GM19240 (cell line): ENCODE measurements at regions not wholly inside any gene's neighbourhood (a gene's known extent, or its start where the extent isn't known, plus 50 kb on each side); places are given as distances from the start of the nearest gene placed in this dataset.
A peak's percentile ranks its signal among the peaks of the same experiment; 100 is the strongest.
"Not testable (repeated sequence)": the region's sequence is repeated elsewhere in the genome, so short reads cannot be mapped to it uniquely, and the experiment has no call there.

Experiments used
- DNase-seq: peaks from one replicate; pipeline ENCODE4 v3.0.0; 2011; ENCODE audit warnings: low spot score; ENCODE audit not compliant: insufficient read length

- no peak for DNase-seq
Observed at GRCh38 chr3:127070776-127071175, 87.9 kb downstream of the PLXNA1 start.

- no peak for DNase-seq
Observed at GRCh38 chr3:127071597-127072001, 88.7 kb downstream of the PLXNA1 start.

DNA sequence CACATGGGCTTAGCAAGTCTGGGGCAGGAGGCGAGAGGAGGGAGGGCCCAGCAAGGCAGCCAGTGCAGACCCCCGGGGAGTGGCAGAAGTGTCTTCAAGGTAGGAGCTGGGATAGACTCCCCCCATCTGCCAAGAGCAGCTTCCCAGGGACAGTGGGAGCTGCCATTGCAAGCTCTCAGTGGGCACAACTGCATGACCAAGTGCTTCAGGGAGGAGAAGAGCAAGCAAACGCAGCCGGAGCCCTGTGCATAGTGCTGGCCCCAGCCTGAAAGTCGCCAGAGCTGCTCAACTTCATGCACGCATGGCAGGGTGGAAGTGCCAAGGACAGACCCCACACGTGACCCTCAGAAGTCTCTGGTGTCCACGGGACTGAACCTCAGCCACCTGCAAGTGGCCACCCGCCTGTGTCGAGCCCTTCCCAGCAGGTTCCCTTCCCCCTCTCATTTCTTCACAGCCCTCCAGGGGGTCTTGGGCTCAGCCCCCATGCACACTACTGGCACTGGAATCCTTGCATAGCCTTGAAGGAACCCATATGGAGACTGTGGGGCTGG is 89.4 kb downstream of the PLXNA1 start:
- DNase-seq: no peak

- DNase-seq: no peak
Observed at GRCh38 chr3:127072971-127073783, 90.3 kb downstream of the PLXNA1 start.

GRCh38 chr3:127073941-127074820 is 91.3 kb downstream of the PLXNA1 start:
- no peak for DNase-seq

- peak; percentile 26 for DNase-seq
Observed at GRCh38 chr3:127074900-127075360, 92.0 kb downstream of the PLXNA1 start.

GRCh38 chr3:127076166-127076992 is 93.5 kb downstream of the PLXNA1 start:
- not testable (repeated sequence) for DNase-seq

GRCh38 chr3:127077068-127077467 is 94.2 kb downstream of the PLXNA1 start:
- DNase-seq: no peak

DNA sequence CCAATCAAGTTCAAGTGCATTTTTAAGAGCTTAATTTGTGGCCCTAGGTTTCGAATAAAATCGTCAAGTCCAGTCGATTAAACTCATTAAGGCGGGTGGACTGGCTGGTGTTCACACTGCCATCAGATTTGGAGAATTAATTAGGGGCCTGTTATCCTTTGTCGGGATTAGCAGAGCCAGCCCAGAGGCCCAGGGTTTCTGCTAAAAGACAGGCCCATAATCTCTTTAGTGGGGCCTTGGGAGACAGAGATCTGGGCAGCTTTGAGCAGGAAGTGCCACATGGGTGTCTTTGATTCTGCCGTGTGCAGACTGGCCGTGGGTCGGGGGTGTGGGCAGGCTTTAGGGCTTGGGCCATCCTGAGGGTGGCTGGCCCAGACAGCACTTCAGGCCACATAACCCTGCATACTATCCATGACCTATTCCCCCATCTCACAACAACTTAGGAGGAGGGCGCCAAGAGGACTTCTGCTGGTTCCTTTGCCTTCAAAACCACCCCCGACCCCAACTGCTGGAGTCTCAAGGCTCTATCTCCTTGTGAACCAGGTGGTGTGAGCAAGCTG is 94.7 kb downstream of the PLXNA1 start:
- no peak for DNase-seq

DNA sequence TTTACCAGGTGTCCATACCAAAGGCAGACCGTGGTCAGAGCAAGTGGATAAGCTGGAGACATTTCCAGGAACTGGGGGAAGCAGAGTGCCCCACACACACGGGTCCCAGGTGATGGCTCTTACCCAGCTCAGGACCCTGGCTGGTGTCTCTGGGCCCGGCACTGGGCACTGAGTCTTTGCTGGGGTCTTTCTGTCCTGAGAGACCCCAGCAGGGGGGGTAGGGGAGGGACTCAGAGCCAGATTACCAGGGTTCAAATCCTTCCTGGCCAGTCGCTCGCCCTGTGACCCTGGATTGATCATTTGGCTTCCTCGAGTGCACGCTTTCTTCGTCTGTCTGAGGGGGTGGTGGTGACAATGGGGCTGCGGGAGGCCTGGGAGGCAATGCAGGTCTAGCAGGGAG is 95.7 kb downstream of the PLXNA1 start:
- no peak for DNase-seq

GRCh38 chr3:127079211-127079610 is 96.3 kb downstream of the PLXNA1 start:
- DNase-seq: no peak

GRCh38 chr3:127081001-127081720 is 98.2 kb downstream of the PLXNA1 start:
- DNase-seq: no peak

GRCh38 chr3:127082066-127082465 is 99.2 kb downstream of the PLXNA1 start:
- no peak for DNase-seq

DNA sequence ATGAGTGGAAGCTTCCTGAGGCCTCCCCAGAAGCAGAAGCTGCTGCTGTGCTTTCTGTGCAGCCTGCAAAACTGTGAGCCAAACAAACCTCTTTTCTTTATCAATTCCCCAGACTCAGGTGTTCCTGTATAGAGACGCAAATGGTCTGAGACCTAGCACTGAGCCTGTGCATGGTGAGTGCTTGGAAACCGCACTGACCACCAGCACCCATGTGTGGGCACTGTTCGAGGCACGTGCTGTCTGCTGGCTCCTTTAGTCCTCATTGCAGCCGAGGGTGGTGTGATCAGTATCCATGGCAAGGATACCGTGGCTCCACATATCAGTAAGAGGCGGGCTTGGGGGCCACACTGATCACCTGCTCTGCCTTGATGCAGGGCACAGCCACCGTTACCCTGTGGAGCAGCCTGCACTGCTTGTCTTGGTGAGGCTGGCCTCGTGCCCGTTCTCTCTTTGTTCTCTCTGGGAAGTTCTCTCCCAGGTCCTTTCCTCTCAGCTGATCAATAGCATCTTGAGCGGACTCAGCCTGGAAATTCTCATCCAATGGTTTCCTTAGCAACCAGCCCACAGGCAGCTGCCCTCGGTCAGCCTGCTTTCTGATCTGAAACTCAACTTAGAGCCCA is 101.0 kb downstream of the PLXNA1 start:
- no peak for DNase-seq

DNA sequence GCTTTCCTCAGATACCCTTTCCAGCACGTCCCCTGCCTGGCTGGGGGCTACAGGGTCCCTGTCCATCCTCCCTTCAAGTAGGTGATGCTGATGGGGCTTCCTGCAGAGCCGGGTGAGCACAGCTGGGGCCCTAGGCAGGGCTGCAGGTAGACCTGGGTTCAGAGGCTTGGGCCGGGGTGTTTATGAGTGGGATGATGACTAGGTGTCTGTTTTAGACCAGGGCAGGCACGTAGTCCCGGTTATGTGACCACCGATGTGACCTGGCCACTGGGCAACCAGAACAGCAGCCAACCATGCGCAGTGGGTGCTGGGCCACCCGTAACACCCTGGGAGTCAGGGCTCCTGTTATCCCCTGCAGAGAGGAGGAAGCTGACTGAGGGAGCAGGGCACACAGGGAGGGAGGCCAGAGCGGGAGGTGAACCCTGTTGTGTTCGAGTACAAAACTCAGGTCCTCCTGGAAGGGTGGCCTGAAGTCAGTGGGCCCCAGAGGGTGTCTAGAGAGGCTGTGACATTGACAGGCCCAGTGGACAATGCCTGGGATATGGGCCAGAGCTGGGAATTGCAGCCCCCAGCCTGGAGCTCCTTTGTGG is 101.6 kb downstream of the PLXNA1 start:
- no peak for DNase-seq

- DNase-seq: no peak
Observed at GRCh38 chr3:127085576-127085975, 102.7 kb downstream of the PLXNA1 start.

DNA sequence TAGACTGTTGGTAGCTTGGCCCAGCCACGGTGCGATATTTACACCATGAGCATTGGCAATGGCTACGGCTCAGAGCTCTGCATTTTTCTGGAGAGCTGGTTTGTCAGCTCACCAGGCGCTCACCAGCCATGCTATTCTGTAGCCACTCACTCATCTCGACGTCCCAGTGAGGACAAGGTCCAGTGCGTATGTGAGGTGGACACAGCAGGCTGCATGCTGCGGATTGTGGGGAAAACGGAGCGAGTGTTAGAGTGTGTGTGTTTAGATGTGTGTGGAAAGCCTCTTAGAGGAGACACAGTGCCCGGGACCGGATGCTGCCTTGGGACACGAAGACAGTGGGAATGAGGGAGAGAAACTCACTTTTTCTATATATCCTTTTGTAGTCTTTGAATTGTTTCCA is 103.7 kb downstream of the PLXNA1 start:
- DNase-seq: not testable (repeated sequence)

- DNase-seq: no peak
Observed at GRCh38 chr3:127087441-127087840, 104.5 kb downstream of the PLXNA1 start.
